Panc1 (cell line): ENCODE measurements at regions not wholly inside any gene's neighbourhood (a gene's known extent, or its start where the extent isn't known, plus 50 kb on each side); places are given as distances from the start of the nearest gene placed in this dataset.

Source experiments
- ATAC-seq: fragments of 200-7000 bp; cut with Tn5 transposase; 2 replicates; pipeline ENCODE4 v1.9.1; 2020; ENCODE audit warnings: mild to moderate bottlenecking, moderate library complexity
- BruUV-seq: library from RNA; stranded (reverse); fragments of 400-500 nt; replicated peaks from 2 replicates; lab custom pipeline; 2021; lab: Mats Ljungman, UMichigan
- CTCF ChIA-PET: fragments of 300-600 bp; sonication (Branson Sonifier 250); formaldehyde crosslinking; loops from one replicate; lab custom pipeline; 2022; ENCODE audit warnings: antibody characterized with exemption; lab: Charles Lee
- POLR2A ChIA-PET: fragments of 300-600 bp; sonication (Branson Sonifier 250); formaldehyde crosslinking; loops from one replicate; lab custom pipeline; 2022; ENCODE audit warnings: antibody characterized with exemption; lab: Charles Lee
- DNase-seq: peaks from one replicate; pipeline ENCODE4 v3.0.0-alpha.2; 2010; ENCODE audit warnings: low read depth, low spot score
- H3K27ac ChIP-seq: 2 replicates; pipeline ENCODE4 v1.5.1; 2011; ENCODE audit warnings: mild to moderate bottlenecking, low read length, inconsistent platforms
- H3K27me3 ChIP-seq: fragments of 200-500 bp; sonication (Bioruptor generic); 2 replicates; pipeline ENCODE4 v1.6.0; 2014; ENCODE audit warnings: low read length, inconsistent platforms; ENCODE audit not compliant: control insufficient read depth, insufficient read depth
- H3K36me3 ChIP-seq: fragments of 200-500 bp; sonication (Bioruptor generic); 2 replicates; pipeline ENCODE4 v1.5.1; 2014; ENCODE audit warnings: inconsistent platforms, mild to moderate bottlenecking, low read length, moderate library complexity; ENCODE audit not compliant: control insufficient read depth, insufficient read depth
- H3K4me1 ChIP-seq: 2 replicates; pipeline ENCODE4 v1.5.1; 2011; ENCODE audit warnings: inconsistent platforms, mild to moderate bottlenecking, low read length, moderate library complexity; ENCODE audit not compliant: control insufficient read depth, insufficient read depth
- H3K4me3 ChIP-seq, 2 experiments: 2 replicates each; pipeline ENCODE4 v1.5.1; 2011 to 2012; ENCODE audit warnings: low read depth in 2 of 2, low read length in 2 of 2, mild to moderate bottlenecking in 2 of 2, inconsistent platforms in 1 of 2, moderate library complexity in 1 of 2
- H3K9me3 ChIP-seq: fragments of 200-500 bp; sonication (Bioruptor generic); 2 replicates; pipeline ENCODE4 v1.5.1; 2014; ENCODE audit warnings: low read depth, mild to moderate bottlenecking, inconsistent platforms, low read length, moderate library complexity; ENCODE audit not compliant: control insufficient read depth, insufficient read depth
- POLR2AphosphoS5 ChIP-seq: IDR thresholded peaks from 2 replicates; pipeline ENCODE4 v1.6.1; 2012; ENCODE audit warnings: mild to moderate bottlenecking, low read depth, low read length, moderate library complexity
- SIN3A ChIP-seq: IDR thresholded peaks from 2 replicates; pipeline ENCODE4 v1.6.1; 2012; ENCODE audit warnings: low read depth, mild to moderate bottlenecking, low read length, moderate library complexity, borderline replicate concordance; ENCODE audit not compliant: insufficient read depth
- TCF7L2 ChIP-seq: IDR thresholded peaks from 2 replicates; pipeline ENCODE4 v1.6.1; 2011; ENCODE audit warnings: mild to moderate bottlenecking, low read depth, low read length, inconsistent platforms
- in situ Hi-C: cut with HindIII; loops from 2 replicates; pipeline ENCODE4 v1.10.0; 2016; ENCODE audit warnings: low sequenced_read_pairs, low pct_unique_long_range_greater_than_20kb
- intact Hi-C: fragments of 100-400 bp; cut with micrococcal nuclease; formaldehyde crosslinking; loops from one replicate; pipeline ENCODE4 v1.10.0; 2022; ENCODE audit not compliant: unreplicated experiment
- TF ChIP-seq, protein P1 (sequence below): fragments of 450-650 bp; IDR thresholded peaks from 2 replicates; pipeline ENCODE4 v1.5.1; 2017; ENCODE audit warnings: mild to moderate bottlenecking
- TF ChIP-seq, protein P2 (sequence below), 2 experiments: IDR thresholded peaks; 2 replicates each; pipeline ENCODE4 v1.6.1; 2011 to 2012; ENCODE audit warnings: low read depth in 2 of 2, control low read depth in 1 of 2, low read length in 1 of 2, mild to moderate bottlenecking in 1 of 2, moderate library complexity in 1 of 2; ENCODE audit not compliant: insufficient read depth in 1 of 2

DNA sequence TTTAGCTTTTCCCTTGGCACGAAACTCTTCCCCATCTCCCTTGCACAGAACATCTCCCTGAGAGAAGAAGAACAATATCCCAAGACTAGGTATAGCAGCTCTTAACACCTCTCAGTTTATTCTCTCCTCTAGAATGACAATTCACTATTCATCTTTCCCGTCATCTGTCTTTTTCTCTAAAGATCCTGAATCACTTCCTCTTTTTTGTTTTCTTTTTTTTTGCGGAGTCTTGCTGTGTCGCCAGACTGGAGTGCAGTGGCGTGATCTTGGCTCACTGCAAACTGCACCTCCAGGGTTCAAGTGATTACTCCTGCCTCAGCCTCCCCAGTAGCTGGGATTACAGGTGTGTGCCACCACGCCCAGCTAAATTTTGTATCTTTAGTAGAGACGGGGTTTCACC is 574.4 kb upstream of the MAP3K7 start:
- CTCF ChIA-PET, result no interaction called here

DNA sequence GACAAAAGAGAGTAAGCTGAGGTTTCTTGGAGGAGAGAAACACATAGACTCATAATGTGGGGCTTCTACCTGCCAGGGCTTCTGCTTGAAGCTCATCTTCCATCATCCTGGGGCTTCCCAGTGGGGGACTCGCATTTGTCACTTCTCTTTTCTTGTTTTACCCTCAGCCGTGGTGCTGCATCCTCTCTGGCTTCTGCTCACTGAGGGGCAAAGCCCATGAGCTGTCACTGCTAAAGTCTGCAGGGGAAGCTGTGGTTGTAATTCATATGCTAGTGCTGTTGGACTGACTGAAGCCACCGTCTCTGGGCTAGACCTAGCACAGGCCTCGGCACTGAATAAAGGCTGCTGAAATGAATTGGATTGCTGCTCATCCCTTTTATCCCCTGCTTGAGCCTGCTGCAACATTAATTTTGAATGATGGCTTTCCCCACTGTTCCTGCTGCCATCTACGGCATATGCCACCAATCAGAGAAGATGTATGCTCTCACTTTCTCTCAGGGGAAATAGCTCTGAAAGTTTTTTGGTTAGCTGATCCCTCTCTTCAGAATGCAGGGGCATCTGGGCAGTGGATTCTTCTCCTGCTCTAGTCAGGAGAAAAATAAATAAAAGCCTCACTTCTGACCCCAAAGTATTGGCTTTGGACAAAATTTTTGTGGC is 568.4 kb upstream of the MAP3K7 start:
- DNase-seq, result no peak
- Histone ChIP-seq H3K4me1 (no peaks in the 10 kb centered on the region), H3K9me3 (no peaks in the 10 kb centered on the region), H3K36me3 (no peaks in the 10 kb centered on the region), H3K4me3 (no peak overlapping the region), H3K27me3 (no peaks in the 10 kb centered on the region), H3K27ac (no peak overlapping the region)
- ChIA-PET CTCF (no interaction called here), POLR2A (no interaction called here)
- intact Hi-C loops, result no loop called here
- BruUV-seq, result no TSS peak
- in situ Hi-C loops, result no loop called here
- no peak for ATAC-seq
- no peak for TF ChIP-seq POLR2AphosphoS5
- no peak for TF ChIP-seq SIN3A
- TF ChIP-seq, protein P1, sequence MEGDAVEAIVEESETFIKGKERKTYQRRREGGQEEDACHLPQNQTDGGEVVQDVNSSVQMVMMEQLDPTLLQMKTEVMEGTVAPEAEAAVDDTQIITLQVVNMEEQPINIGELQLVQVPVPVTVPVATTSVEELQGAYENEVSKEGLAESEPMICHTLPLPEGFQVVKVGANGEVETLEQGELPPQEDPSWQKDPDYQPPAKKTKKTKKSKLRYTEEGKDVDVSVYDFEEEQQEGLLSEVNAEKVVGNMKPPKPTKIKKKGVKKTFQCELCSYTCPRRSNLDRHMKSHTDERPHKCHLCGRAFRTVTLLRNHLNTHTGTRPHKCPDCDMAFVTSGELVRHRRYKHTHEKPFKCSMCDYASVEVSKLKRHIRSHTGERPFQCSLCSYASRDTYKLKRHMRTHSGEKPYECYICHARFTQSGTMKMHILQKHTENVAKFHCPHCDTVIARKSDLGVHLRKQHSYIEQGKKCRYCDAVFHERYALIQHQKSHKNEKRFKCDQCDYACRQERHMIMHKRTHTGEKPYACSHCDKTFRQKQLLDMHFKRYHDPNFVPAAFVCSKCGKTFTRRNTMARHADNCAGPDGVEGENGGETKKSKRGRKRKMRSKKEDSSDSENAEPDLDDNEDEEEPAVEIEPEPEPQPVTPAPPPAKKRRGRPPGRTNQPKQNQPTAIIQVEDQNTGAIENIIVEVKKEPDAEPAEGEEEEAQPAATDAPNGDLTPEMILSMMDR, result no peak

More for the DNA sequence above, 574.4 kb upstream of the MAP3K7 start:
- no TSS peak for BruUV-seq
- POLR2A ChIA-PET, result no interaction called here
- no peak overlapping the region for H3K27ac ChIP-seq
- H3K9me3 ChIP-seq, result no peaks in the 10 kb centered on the region
- H3K36me3 ChIP-seq, result no peaks in the 10 kb centered on the region
- in situ Hi-C loops, result no loop called here
- TF ChIP-seq TCF7L2, result no peak
- TF ChIP-seq, protein P1, result no peak
- TF ChIP-seq, protein P2, sequence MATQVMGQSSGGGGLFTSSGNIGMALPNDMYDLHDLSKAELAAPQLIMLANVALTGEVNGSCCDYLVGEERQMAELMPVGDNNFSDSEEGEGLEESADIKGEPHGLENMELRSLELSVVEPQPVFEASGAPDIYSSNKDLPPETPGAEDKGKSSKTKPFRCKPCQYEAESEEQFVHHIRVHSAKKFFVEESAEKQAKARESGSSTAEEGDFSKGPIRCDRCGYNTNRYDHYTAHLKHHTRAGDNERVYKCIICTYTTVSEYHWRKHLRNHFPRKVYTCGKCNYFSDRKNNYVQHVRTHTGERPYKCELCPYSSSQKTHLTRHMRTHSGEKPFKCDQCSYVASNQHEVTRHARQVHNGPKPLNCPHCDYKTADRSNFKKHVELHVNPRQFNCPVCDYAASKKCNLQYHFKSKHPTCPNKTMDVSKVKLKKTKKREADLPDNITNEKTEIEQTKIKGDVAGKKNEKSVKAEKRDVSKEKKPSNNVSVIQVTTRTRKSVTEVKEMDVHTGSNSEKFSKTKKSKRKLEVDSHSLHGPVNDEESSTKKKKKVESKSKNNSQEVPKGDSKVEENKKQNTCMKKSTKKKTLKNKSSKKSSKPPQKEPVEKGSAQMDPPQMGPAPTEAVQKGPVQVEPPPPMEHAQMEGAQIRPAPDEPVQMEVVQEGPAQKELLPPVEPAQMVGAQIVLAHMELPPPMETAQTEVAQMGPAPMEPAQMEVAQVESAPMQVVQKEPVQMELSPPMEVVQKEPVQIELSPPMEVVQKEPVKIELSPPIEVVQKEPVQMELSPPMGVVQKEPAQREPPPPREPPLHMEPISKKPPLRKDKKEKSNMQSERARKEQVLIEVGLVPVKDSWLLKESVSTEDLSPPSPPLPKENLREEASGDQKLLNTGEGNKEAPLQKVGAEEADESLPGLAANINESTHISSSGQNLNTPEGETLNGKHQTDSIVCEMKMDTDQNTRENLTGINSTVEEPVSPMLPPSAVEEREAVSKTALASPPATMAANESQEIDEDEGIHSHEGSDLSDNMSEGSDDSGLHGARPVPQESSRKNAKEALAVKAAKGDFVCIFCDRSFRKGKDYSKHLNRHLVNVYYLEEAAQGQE (IDR thresholded peaks at IDR 0.05; ENCODE audit: insufficient read depth in 1 of 2, low read depth in 2 of 2, low read length in 1 of 2), result no peak
- TF ChIP-seq POLR2AphosphoS5, result no peak
- no peak for TF ChIP-seq SIN3A
- DNase-seq, result no peak
- H3K4me1 ChIP-seq, result no peaks in the 10 kb centered on the region
- H3K4me3 ChIP-seq, result no peak overlapping the region
- H3K27me3 ChIP-seq, result no peaks in the 10 kb centered on the region; the same call in 1 of the 2 replicates
- intact Hi-C loops, result no loop called here
- ATAC-seq, result no peak
